NCI-H446 (cell line): ENCODE measurements at regions not wholly inside any gene's neighbourhood (a gene's known extent, or its start where the extent isn't known, plus 50 kb on each side); places are given as distances from the start of the nearest gene placed in this dataset.
"Not testable (repeated sequence)": the region's sequence is repeated elsewhere in the genome, so short reads cannot be mapped to it uniquely, and the experiment has no call there.

Source experiments
- DNase-seq, 2 experiments: peaks; one replicate each; lab custom pipeline; 2025; lab: John Stamatoyannopoulos, UW

DNA sequence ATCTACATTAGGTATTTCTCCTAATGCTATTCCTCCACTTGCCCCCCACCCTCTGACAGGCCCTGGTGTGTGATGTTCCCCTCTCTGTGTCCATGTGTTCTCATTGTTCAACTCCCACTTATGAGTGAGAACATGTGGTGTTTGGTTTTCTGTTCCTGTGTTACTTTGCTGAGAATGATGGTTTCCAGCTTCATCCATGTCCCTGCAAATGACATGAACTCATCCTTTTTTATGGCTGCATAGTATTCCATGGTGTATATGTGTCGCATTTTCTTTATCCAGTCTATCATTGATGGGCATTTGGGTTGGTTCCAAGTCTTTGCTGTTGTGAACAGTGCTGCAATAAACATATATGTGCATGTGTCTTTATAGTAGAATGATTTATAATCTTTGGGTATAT, 50.6 kb upstream of the GRHL3 start:
- not testable (repeated sequence) for DNase-seq

DNA sequence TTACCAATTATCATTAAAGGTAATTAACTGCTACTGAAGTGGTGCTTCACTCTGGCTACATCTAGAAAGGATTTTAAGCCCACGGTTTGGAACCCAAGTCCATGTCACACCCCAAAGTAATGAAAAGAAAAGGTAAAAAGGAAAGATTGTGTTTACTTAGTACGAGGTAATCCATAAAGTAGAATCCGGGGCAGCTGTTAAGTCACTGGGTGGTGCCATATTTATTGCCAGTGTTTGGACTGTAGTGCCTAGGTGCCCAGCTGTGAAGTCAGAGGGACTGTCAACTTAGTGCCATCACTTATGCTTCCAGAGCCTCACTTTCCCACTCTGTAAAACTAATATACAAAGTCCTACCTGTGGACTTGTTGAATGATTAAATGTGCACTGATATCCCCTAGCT, 52.2 kb upstream of the GRHL3 start:
- DNase-seq: no peak

DNA sequence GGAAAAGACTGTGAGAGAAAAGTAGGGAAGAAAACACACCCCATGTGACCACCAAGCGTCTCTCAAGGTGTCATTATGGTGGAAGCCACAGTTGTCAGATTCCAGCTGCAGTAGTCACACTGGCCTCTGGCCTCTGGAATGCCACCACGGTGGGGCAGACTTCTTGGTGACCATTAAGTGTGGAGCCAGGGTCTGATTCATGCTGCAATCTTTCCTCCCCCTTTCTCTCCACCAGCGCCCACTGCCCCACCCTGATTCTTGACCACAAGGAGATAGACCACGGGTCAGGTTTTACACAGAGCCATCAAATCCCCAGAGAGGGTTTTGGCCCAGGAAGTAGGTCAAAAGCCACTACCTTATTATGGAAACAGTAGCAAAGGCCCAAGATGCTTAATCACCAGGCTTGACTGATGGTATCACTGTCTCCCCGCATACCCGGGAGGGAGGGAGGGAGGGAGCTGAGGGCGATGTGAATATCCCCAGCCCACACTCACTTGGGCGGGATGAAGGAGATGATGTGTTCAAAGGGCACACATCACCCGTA, 52.7 kb upstream of the GRHL3 start:
- no peak for DNase-seq

DNA sequence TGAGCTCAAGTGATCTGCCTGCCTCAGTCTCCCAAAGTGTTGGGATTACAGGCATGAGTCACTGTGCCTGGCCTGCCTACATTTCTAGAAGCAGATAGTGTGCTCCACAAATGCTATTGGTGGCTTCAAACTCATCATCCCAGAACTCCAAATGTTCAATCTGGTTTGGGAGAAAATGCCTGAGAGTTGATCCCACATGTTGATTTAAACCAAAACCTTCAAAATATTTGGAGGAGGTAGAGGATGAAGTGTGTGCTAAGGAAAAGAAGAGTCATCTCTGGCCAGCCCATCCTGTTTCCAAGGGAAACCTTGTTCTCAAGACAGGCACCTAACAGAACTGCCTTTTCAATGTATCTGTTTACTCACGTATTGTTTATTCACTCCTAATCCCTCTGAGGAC, 55.4 kb upstream of the GRHL3 start:
- no peak for DNase-seq

DNA sequence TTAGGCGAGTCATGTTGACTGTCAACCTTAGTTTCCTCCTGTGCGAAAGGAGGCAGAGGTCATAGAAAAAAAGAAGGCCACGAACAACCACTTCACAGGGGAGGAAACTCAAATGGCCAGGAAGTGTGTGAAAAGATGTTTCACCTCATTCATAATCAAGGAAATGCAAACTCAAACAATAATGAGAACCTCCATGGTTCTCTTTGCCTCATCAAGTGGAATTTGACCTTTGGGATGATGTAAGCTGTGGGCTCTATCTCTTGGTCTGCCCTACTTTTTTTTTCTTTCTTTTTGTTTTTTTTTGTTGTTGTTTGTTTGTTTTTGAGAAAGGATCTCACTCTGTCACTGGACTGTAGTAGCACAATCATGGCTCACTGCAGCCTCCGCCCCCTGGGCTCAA, 55.9 kb upstream of the GRHL3 start:
- DNase-seq: no peak

DNA sequence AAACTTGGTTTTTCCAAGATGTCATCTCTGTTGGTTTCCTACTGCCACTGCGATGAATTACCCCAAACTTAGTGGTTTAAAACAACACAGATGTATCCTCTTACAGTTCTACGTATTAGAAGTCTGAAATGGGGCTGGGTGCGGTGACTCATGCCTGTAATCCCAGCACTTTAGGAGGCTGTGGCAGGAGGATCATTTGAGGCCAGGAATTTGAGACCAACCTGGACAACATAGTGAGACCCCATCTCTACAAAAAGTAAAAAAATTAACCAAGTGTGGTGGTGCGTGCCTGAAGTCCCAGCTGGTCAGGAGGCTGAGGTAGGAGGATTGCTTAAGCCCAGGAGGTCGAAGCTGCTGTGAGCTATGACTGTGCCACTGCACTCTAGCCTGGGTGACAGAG, 57.2 kb upstream of the GRHL3 start:
- no peak for DNase-seq

DNA sequence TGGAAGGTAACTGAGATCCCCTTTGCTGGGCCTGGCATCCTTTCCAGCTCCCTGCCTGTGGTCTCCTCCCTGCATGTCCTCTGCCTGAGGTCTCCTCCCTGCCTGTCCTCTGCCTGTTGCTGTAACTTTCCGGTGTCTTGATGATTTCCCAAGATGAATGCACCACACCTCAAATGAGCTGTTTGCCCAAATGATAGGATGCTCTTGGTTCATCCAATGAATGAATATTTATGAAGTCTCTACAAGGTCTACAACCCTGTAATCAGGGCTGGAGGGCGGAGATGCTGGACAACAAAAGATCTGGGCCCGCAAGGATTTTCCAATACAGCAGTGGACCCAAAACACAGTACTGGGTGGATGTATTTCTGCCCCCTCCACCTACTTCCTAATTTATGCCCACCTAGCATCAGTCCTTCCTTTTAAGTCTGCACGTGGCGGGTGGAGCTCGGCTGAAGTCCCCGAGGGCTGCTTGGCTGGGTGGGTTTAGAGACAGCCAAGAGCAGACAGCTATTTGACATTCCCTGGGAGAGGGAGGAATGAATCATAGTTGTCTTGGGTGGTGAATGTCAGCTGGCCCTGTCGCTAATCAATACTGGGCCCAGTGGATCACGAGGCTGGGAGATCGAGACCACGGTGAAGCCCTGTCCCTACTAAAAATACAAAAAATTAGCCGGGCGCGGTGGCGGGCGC, 60.3 kb upstream of the GRHL3 start:
- no peak for DNase-seq

DNA sequence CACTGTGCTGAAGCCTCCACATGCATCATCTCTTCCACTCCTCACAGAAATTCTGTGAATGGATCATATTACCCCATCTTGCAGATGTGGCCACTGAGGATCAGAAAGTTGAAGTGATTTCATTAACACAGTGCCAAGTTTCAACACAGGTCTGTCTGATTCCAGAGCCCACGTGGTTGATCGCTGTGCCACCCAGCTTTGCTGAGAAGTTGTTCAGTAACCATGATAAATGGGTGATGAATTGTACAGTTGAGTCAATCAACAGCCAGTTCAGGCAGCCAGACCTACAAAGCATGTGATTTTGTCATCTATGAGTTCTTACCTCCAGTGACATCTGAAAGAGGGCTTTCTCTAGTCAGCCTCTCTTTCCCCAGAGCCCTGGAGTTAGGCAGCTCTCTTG, 61.8 kb upstream of the GRHL3 start:
- DNase-seq: no peak

DNA sequence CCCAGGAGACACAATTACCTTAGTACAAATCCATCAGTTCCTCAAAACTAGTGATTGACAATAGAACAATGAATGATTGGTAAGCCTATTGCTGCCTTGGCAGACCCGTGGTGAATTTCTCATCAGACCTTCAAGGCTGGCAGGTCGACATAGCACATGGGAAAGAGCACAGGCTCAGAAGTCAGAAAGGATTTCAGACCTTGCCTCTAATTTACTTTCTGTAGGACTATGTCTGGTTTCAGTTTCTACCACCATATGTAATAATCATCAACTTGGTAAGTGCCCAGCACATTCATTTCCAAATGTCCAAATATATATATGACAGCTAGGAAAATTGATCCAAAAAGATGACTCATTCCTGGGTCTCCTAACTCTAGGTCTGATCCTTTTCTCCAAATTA, 62.5 kb upstream of the GRHL3 start:
- DNase-seq: no peak

DNA sequence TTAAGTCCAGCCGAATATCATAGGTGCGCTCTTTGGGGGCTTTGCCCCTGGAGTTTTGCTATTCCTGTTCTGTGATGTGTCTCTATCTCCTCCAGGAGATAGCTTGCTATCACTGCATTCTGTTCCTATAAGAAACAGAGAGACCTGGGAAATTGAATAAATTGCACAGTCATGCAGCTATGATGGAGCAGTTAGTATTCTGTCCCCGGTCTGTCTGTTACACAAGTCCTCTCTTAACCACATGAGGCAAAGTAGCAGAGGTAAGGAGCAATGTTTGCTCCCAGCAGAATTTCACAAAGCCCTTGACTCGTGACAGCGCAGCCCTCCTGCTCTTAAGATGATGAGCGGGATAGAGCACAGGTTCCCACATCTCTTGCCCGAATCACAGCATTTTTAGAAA, 63.9 kb upstream of the GRHL3 start:
- DNase-seq: no peak

DNA sequence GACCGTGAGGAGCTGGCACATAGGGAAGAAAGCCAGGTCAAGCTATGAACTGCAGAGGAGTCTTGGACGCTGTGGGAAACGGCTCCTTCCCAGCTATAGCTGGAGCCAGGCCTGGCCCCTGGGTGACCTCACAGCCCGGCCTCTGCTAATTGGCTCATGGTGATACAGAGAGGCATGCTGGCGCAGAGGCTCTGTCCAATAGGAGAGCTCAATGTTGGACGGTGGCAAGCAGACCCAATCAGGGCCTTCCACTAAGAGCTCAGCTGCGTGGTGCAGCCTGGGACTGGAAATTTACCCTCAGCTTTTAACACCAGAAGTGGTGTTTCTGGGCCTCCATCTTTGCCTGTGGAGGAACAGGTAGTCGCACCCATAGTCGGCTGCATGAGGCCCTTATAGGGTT, 64.4 kb upstream of the GRHL3 start:
- peak in 1 of 2 experiments; percentile 13 for DNase-seq

DNA sequence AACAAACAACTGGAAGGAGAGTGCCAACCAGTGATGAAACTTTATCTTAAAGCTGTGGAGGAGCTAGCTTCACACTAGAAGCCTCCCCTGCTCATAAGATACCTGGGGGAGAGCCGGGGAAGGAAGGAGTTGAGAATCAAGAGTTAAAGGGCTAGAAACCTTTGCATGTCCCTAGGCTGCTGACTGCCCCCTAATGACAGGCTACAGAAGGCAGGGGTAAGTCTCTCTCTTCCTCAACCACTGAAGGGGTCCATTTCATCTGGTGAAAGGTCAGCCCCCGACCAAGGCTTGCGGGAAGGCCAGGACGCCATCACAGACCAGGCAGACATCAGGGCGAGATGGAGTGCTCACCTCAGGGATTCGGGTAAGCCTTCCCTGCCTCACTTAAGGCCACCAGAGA, 65.6 kb upstream of the GRHL3 start:
- DNase-seq: no peak

DNA sequence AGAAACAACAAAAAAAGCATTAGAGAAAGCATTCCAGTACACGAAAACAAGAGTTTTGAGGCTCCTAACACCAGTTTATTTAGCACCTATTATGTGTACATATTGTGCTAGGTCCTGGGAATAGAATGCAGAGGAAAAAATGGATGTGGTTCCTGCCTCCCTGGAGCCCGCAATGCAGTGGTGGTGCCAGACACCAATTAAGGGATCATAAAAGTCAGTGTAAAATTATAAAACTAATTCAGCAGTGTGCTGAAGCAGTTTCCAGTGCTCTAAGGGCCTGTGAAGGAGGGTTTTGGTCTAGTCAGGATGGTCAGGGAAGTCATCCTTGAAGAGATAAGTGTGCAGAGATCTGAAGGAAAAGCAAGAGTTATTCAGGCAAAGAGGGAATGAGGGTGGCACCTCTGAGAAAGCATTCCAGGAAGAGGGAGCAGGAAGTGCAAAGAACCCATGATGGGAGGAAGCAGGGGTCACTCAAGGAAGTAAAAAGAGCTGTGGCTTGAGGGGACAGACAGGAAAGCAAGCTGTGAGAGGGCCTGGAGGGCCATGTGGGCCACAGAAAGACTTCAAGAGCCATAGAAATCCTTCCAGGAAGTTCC, 65.2 kb upstream of the IFNLR1 start:
- DNase-seq: no peak

DNA sequence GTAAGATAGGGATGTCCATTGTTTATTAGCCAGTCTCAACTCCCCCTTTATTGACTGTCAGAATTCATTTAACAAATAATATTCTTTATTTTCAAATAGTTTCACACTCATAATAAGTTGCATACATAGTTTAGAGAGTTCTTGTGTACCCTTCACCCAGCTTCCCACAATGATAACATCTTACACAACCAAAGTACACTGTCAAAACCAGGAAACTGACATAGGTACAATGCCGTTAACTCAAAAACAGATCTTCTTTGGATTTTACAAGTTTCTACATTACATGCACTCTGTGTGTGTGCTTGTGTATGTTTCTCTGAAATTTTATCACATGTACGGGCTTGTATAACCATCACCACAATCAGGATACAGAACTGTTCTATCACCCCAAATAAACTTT, 64.4 kb upstream of the IFNLR1 start:
- DNase-seq: no peak

DNA sequence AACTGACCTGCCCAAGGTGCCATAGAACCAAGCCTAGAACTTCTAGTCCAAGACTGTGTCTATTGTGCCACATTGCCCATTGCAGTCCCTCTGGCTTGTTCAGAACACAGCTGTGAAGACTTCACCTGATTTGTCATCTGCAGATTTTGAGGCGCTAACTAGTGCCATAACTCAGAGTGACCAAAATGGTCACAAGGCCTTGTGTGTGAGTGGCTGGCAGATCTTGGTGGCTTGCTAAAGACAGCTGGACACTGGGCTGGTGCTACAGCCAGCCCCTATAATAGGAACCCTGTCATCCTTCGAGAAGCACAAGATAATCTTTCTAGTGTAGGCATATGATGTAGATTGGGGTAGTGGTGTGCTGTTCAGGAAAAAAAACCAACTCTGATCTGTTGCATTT, 63.7 kb upstream of the IFNLR1 start:
- DNase-seq: no peak

DNA sequence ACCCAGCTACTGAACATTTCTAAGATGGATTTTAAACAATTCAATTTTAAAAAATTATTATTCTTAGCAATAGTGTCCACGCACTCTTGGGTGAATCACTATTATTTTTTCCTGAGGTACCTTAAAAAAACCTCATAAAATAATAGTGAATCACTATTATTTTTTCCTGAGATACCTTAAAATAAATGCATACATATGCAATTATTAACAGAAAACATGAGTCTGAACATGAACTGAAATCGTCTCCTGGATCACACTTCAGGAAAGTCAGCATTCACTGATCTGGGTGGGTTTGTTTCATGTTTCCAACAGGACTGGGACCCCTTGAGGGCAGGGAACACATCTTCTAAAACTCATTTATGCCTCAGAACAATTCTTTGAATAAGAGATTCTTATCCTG, 63.1 kb upstream of the IFNLR1 start:
- no peak for DNase-seq

DNA sequence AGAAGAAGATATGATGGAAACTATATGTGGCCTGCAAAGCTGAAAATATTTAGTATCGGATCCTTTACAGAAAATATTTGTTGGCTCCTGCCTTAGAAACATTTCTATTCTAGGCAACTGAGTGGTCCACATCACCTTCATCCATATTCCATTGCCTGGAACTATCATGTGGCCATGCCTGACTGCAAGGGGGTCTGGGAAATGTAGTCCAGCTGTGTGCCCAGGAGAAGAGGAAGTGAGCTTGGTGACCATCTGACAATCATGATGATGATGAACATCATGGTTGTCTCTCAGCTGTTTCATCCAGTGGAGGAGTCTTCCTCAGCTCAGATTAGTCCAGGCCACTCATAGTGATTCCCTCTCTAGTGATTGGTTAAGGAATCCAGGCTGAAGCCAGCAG, 61.8 kb upstream of the IFNLR1 start:
- DNase-seq: no peak

DNA sequence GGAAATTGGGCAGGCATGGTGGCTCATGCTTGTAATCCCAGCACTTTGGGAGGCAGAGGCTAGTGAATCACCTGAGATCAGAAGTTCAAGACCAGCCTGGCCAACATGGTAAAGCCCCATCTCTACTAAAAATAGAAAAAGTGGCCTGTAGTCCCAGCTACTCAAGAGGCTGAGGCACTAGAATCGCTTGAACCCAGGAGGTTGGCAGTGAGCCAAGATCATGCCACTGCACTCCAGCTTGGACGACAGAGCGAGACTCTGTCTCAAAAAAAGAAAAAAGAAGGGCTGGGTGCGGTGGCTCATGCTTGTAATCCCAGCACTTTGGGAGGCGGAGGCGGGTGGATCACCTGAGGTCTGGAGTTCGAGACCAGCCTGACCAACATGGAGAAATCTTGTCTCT, 60.2 kb upstream of the IFNLR1 start:
- not testable (repeated sequence) for DNase-seq

DNA sequence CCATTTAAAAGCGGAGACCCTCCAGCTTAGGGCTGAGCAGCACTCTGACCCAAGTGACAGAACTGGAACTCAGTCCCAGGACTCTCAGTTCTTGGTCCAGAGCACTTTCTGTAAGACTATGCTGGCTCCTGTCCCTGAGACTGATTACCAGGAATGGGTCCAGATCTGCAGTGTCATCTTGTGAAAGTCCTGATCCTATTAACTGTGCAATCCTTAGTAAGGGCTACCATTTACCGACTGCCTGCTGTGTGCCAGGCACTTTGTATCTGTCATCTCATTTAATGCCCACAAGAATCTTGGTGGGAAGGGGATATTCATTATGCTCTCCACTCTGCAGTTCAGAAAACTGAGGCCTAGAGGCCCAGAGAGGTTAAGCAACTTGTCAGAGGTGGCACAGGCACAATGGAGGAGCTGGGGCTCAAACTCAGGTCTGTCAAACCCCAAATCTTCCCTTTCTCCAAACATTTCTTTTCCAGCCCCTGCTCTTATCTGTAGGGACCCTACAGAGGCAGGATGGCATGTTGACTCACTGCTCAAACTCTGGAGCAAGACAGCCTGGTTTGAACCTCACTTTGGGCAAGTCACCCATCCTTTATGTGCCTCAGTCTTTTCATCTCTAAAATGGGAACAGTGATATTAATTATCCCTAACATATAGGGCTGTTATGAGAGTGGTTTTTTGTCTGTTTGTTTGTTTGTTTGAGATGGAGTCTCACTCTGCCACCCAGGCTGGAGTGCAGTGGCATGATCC, 57.6 kb upstream of the IFNLR1 start:
- DNase-seq: no peak

DNA sequence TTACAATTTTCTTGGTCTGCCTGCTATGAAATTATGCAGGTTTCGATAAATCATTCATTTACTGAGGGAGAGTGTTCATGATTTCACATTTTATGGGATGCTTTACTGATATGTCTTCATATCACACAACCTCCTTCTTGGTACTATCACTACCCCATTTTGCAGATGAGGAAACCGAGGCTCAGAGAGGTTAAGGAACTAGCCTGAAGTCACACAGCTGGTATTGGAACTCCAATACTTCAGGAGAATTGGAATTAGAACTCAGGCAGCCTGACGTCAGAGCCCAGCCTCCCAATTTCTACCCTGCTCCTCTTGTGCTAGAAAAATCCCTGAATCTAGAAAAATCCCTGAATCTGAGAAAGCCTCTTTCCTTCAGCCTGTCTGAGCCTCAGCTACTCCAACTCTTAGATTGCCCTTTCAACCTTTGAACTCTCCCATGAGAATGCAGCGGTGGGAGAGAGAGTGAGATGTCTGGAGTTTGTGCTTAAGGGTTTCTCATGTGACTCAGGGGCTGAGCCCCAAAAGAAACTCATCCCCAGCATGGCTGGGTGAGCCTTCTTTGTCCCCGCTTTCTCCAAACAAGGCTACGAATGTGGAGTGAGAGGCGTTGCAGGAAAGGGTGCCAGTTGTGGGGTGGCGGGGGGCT, 50.8 kb upstream of the IFNLR1 start:
- DNase-seq: no peak

DNA sequence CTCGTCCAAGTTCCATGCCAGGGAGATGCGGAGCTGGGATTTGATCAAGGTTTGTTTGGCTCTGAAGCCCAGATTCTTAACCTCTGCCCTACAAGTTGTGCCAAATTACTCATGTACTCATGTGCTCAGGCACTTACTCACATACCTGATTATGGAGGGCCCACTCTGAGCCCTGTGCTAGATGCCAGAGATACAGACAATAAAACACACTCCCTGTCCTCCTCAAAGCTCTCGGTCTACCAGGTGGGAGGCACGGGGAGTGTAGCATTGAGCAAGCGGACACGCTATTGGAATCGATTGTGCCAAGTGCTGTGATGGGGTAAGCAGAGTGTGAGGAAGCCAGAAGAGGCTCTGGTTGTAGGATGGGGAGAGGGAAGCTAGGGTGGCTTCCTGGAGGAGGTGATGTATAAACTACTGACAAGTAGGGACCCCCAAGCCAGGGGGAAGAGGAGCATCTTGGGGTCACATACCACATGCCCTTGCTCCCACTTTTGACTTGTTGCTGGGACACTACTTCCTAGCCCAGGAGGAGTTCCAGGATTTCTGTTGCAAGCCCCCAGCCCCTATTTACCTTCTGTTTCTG, 49.8 kb upstream of the IFNLR1 start:
- no peak for DNase-seq
